HFFc6 (cell line): ENCODE measurements at regions not wholly inside any gene's neighbourhood (a gene's known extent, or its start where the extent isn't known, plus 50 kb on each side); places are given as distances from the start of the nearest gene placed in this dataset.

Source experiments
- DNase-seq: peaks from one replicate; pipeline ENCODE4 v3.0.0-alpha.2; 2018
- H3K27ac Mint-ChIP-seq: 2 replicates; pipeline ENCODE4 v1.8.0; 2020; ENCODE audit warnings: mild to moderate bottlenecking, mixed read lengths
- H3K27me3 Mint-ChIP-seq: 2 replicates; pipeline ENCODE4 v1.8.0; 2021; ENCODE audit warnings: mild to moderate bottlenecking, moderate library complexity, mixed read lengths; ENCODE audit not compliant: insufficient read depth
- H3K36me3 Mint-ChIP-seq: 2 replicates; pipeline ENCODE4 v1.8.0; 2021; ENCODE audit warnings: low read depth, mixed read lengths
- H3K4me1 Mint-ChIP-seq: 2 replicates; pipeline ENCODE4 v1.8.0; 2020; ENCODE audit warnings: low read depth, mixed read lengths
- H3K4me3 Mint-ChIP-seq: 2 replicates; pipeline ENCODE4 v1.8.0; 2020; ENCODE audit warnings: mild to moderate bottlenecking, moderate library complexity, mixed read lengths
- H3K9me3 Mint-ChIP-seq: 2 replicates; pipeline ENCODE4 v1.8.0; 2020; ENCODE audit warnings: mild to moderate bottlenecking, mixed read lengths
- TF ChIP-seq, protein P1 (sequence below): fragments of 200-600 bp; sonication (generic); IDR thresholded peaks from 2 replicates; pipeline ENCODE4 v1.5.0; 2021; ENCODE audit warnings: antibody characterized with exemption, mild to moderate bottlenecking

DNA sequence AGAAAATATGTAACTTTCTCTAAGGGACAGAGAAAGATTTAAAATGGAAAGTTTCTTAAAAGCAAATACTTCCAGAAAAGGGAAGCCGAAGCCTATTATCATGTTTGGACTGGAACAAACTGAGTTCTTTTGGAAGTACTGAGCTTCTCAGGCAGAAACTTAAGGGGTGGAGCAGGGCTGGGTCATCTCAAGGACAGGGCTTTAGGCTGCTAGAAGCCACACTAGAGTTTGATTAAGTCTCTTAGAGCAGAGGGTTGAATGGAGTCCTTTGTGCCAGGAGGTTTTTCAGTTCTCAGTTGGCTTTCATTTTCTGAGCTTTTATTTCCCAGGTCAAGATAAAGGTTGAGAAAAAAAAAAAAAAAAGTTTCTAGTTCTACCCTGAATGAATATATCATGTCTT is 432.7 kb downstream of the SLITRK5 start:
- no peak overlapping the region for H3K4me3 Mint-ChIP-seq
- H3K27me3 Mint-ChIP-seq = no peaks in the 10 kb centered on the region
- no peaks in the 10 kb centered on the region for H3K36me3 Mint-ChIP-seq
- H3K4me1 Mint-ChIP-seq = no peaks in the 10 kb centered on the region
- TF ChIP-seq, protein P1, sequence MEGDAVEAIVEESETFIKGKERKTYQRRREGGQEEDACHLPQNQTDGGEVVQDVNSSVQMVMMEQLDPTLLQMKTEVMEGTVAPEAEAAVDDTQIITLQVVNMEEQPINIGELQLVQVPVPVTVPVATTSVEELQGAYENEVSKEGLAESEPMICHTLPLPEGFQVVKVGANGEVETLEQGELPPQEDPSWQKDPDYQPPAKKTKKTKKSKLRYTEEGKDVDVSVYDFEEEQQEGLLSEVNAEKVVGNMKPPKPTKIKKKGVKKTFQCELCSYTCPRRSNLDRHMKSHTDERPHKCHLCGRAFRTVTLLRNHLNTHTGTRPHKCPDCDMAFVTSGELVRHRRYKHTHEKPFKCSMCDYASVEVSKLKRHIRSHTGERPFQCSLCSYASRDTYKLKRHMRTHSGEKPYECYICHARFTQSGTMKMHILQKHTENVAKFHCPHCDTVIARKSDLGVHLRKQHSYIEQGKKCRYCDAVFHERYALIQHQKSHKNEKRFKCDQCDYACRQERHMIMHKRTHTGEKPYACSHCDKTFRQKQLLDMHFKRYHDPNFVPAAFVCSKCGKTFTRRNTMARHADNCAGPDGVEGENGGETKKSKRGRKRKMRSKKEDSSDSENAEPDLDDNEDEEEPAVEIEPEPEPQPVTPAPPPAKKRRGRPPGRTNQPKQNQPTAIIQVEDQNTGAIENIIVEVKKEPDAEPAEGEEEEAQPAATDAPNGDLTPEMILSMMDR = no peak
- H3K27ac Mint-ChIP-seq = no peak overlapping the region
- no peak for DNase-seq
- H3K9me3 Mint-ChIP-seq = peaks cover 40% of the 10 kb centered on the region

DNA sequence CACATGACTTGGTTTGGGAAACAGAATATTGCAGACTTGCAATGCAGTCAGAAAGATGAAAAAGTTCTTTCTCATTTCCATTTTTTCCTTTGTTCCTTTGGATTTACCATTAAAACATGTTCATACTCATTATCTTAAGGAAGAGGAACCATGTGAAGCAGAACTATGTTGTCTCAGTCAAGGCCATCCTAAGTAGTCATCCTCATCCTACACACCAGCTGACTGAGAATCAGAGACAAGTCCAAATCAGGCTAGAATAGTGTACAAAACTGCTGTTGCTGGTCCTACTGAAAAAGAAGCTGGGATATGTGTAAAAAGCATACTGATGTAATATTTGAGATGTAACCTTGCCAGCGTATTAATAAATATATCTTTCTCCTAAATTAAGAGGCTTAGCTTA is 433.4 kb downstream of the SLITRK5 start:
- peaks cover 42% of the 10 kb centered on the region for H3K9me3 Mint-ChIP-seq
- no peak for DNase-seq
- H3K4me3 Mint-ChIP-seq = no peak overlapping the region
- H3K27ac Mint-ChIP-seq = no peak overlapping the region
- H3K27me3 Mint-ChIP-seq = no peaks in the 10 kb centered on the region
- no peaks in the 10 kb centered on the region for H3K4me1 Mint-ChIP-seq
- no peaks in the 10 kb centered on the region for H3K36me3 Mint-ChIP-seq
- TF ChIP-seq, protein P1 = no peak

DNA sequence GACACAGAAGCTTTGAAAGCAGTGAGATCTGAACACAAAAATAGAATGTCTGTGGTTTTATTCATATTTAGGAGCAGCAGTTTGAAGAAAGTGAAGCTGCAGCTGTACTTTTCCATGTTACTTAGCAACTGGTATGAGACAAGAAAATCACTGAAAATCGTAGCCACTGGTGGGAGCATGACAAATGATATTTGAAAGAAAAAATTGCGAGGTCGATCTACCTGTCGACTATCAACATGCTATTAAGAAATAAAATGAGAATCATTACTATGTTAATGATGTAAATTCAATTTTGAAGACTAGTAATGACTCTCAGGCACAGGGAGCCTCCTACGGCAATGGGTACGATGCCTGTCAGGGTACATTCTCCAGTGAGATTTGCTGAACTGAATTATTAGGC is 436.4 kb downstream of the SLITRK5 start:
- no peaks in the 10 kb centered on the region; the same call in 1 of the 2 replicates for H3K27me3 Mint-ChIP-seq
- no peak overlapping the region for H3K4me3 Mint-ChIP-seq
- no peaks in the 10 kb centered on the region for H3K36me3 Mint-ChIP-seq
- peaks cover 37% of the 10 kb centered on the region for H3K9me3 Mint-ChIP-seq
- no peaks in the 10 kb centered on the region for H3K4me1 Mint-ChIP-seq
- no peak overlapping the region for H3K27ac Mint-ChIP-seq
- TF ChIP-seq, protein P1 = no peak
- DNase-seq = no peak

DNA sequence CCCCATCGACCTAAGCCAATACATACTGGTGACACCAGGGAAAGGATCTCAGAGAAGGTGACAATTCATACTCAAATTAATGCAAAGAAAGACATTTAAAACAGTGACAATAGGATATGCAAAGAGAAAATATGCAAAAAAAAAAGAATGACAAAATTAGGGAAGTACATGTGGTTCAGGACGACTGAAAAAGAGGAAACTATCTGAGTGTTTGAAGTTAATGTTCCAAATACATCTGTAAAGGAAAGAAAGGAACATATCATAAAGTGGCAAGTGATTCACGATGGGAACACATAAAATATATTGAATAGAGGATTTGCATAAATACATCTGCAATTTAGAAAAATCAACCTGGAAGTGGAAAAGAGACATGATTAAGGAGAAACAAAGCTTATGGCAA is 441.4 kb downstream of the SLITRK5 start:
- H3K27ac Mint-ChIP-seq = no peak overlapping the region
- no peak overlapping the region for H3K4me3 Mint-ChIP-seq
- no peaks in the 10 kb centered on the region for H3K4me1 Mint-ChIP-seq
- TF ChIP-seq, protein P1 = no peak
- H3K27me3 Mint-ChIP-seq = no peaks in the 10 kb centered on the region; the same call in 1 of the 2 replicates
- peaks cover 41% of the 10 kb centered on the region for H3K9me3 Mint-ChIP-seq
- no peak for DNase-seq
- H3K36me3 Mint-ChIP-seq = no peaks in the 10 kb centered on the region

DNA sequence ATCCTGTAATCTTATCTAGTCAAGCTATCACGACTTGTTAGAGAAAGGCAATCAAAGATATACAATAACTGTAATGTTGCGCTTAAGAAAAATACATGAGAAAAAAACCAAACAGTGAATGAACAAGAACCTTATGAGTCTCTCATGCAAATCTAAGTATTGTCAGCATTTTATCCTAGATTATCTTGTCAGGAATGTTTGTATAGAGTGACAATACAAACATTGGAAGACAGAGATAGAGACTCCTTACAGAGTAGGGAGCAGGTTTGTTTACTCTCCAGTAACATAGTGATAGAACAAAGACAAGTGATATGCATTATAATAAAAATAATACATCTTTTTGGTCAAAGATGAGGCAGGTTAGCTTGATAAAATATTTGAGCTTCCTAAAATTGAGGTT is 444.8 kb downstream of the SLITRK5 start:
- no peaks in the 10 kb centered on the region for H3K36me3 Mint-ChIP-seq

More for the DNA sequence above, 444.8 kb downstream of the SLITRK5 start:
- TF ChIP-seq, protein P1 = no peak
- peaks cover 35% of the 10 kb centered on the region for H3K9me3 Mint-ChIP-seq
- no peaks in the 10 kb centered on the region for H3K4me1 Mint-ChIP-seq
- DNase-seq = no peak
- no peak overlapping the region for H3K27ac Mint-ChIP-seq
- H3K4me3 Mint-ChIP-seq = no peak overlapping the region
- H3K27me3 Mint-ChIP-seq = no peaks in the 10 kb centered on the region; the same call in 1 of the 2 replicates
